HCT116 (cell line): ENCODE measurements at regions not wholly inside any gene's neighbourhood (a gene's known extent, or its start where the extent isn't known, plus 50 kb on each side); places are given as distances from the start of the nearest gene placed in this dataset.

Source experiments
- ATAC-seq: fragments of 200-7000 bp; cut with Tn5 transposase; 2 replicates; pipeline ENCODE4 v1.9.1; 2020; ENCODE audit warnings: mild to moderate bottlenecking, moderate library complexity
- BruUV-seq: library from RNA; stranded (reverse); fragments of 400-500 nt; replicated peaks from 2 replicates; lab custom pipeline; 2021; lab: Mats Ljungman, UMichigan
- CTCF ChIA-PET: fragments of 300-600 bp; sonication (Branson Sonifier 250); formaldehyde crosslinking; loops from one replicate; lab custom pipeline; 2021; ENCODE audit warnings: antibody characterized with exemption; lab: Charles Lee
- POLR2A ChIA-PET: fragments of 300-600, 350-600 bp; sonication (Branson Sonifier 250); formaldehyde crosslinking; loops from one replicate; lab custom pipeline; 2021; ENCODE audit warnings: antibody characterized with exemption; lab: Charles Lee
- RAD21 ChIA-PET, 2 experiments: fragments of 300-600 bp; sonication (Branson Sonifier 250); formaldehyde crosslinking; loops; one replicate each; lab custom pipeline; 2023; ENCODE audit warnings: low total read pairs in 2 of 2; ENCODE audit not compliant: uncharacterized antibody in 2 of 2, unreplicated experiment in 2 of 2, low non-redundant PET in 1 of 2; lab: Charles Lee
- DNase-seq: peaks from one replicate; pipeline ENCODE4 v3.0.0-alpha.2; 2010; ENCODE audit warnings: low read depth, low spot score
- H2AFZ ChIP-seq: fragments of 200-600 bp; shearing (Covaris generic), sonication (generic); 2 replicates; pipeline ENCODE4 v1.6.1; 2017; ENCODE audit warnings: low read depth, mixed run types, mixed read lengths, antibody characterized with exemption, low read length; ENCODE audit not compliant: poor library complexity, severe bottlenecking
- H3K27ac ChIP-seq: 2 replicates; pipeline ENCODE4 v1.5.1; 2012; ENCODE audit warnings: low read depth, low read length
- H3K27me3 ChIP-seq: fragments of 200-600 bp; sonication (generic); 2 replicates; pipeline ENCODE4 v1.6.1; 2016; ENCODE audit warnings: mixed run types, low read length, mixed read lengths; ENCODE audit not compliant: insufficient read depth
- H3K36me3 ChIP-seq, 2 experiments: fragments of 200-500 bp in 1 of 2; fragments of 200-600 bp in 1 of 2; sonication (Bioruptor generic) in 1 of 2; sonication (generic) in 1 of 2; 2 replicates each; pipeline versions ENCODE4 v1.5.1 to v1.6.1; 2014 to 2016; ENCODE audit warnings: low read length in 2 of 2, inconsistent platforms in 1 of 2, mixed read lengths in 1 of 2, mixed run types in 1 of 2; ENCODE audit not compliant: insufficient read depth in 2 of 2, control insufficient read depth in 1 of 2
- H3K4me1 ChIP-seq, 2 experiments: fragments of 200-600 bp in 1 of 2; sonication (generic) in 1 of 2; 2 replicates each; pipeline versions ENCODE4 v1.5.1 to v1.6.1; 2012 to 2017; ENCODE audit warnings: low read length in 2 of 2, inconsistent platforms in 1 of 2, mild to moderate bottlenecking in 1 of 2, mixed read lengths in 1 of 2, mixed run types in 1 of 2, moderate library complexity in 1 of 2; ENCODE audit not compliant: insufficient read depth in 2 of 2, control insufficient read depth in 1 of 2
- H3K4me2 ChIP-seq: fragments of 200-600 bp; sonication (generic); 2 replicates; pipeline ENCODE4 v1.6.1; 2017; ENCODE audit warnings: mixed run types, low read length, mixed read lengths
- H3K4me3 ChIP-seq, 2 experiments: fragments of 200-600 bp in 1 of 2; sonication (generic) in 1 of 2; replicated peaks in 1 of 2; 2 replicates each; pipeline ENCODE4 v1.5.1; 2011 to 2016; ENCODE audit warnings: low read length in 2 of 2, control low read depth in 1 of 2, low read depth in 1 of 2, mild to moderate bottlenecking in 1 of 2, mixed read lengths in 1 of 2, mixed run types in 1 of 2
- H3K79me2 ChIP-seq: fragments of 200-600 bp; sonication (generic); 2 replicates; pipeline ENCODE4 v1.6.1; 2017; ENCODE audit warnings: mild to moderate bottlenecking, mixed run types, low read length, moderate library complexity, mixed read lengths; ENCODE audit not compliant: insufficient read depth
- H3K9ac ChIP-seq: fragments of 200-600 bp; sonication (generic); 2 replicates; pipeline ENCODE4 v1.6.1; 2016; ENCODE audit warnings: low read length, mixed read lengths
- H3K9me2 ChIP-seq: fragments of 200-600 bp; sonication (generic), shearing (Covaris generic); 2 replicates; pipeline ENCODE4 v1.6.1; 2017; ENCODE audit warnings: mixed run types, mild to moderate bottlenecking, moderate library complexity; ENCODE audit not compliant: insufficient read depth
- H3K9me3 ChIP-seq, 2 experiments: fragments of 200-500 bp in 1 of 2; fragments of 200-600 bp in 1 of 2; sonication (Bioruptor generic) in 1 of 2; sonication (generic) in 1 of 2; 2 replicates each; pipeline ENCODE4 v1.6.1; 2014 to 2017; ENCODE audit warnings: low read length in 2 of 2, mixed read lengths in 2 of 2, inconsistent platforms in 1 of 2, low read depth in 1 of 2, mild to moderate bottlenecking in 1 of 2, mixed run types in 1 of 2, moderate library complexity in 1 of 2; ENCODE audit not compliant: control insufficient read depth in 1 of 2, insufficient read depth in 1 of 2
- H4K20me1 ChIP-seq: fragments of 200-600 bp; sonication (generic), shearing (Covaris generic); 2 replicates; pipeline ENCODE4 v1.6.1; 2017; ENCODE audit warnings: mixed run types, mild to moderate bottlenecking, moderate library complexity; ENCODE audit not compliant: insufficient read depth
- CBX3 ChIP-seq: IDR thresholded peaks from 2 replicates; pipeline ENCODE4 v1.6.1; 2012; ENCODE audit warnings: low read depth
- CEBPB ChIP-seq: IDR thresholded peaks from 2 replicates; pipeline ENCODE4 v1.6.1; 2012; ENCODE audit warnings: low read depth
- EGR1 ChIP-seq: IDR thresholded peaks from 2 replicates; pipeline ENCODE4 v1.6.1; 2012; ENCODE audit warnings: low read depth
- ELF1 ChIP-seq: IDR thresholded peaks from 2 replicates; pipeline ENCODE4 v1.6.1; 2012; ENCODE audit warnings: low read depth, borderline replicate concordance
- EZH2 ChIP-seq: fragments of 200-600 bp; sonication (generic); IDR thresholded peaks from 2 replicates; pipeline ENCODE4 v1.6.1; 2017; ENCODE audit warnings: antibody characterized with exemption, mixed run types
- EZH2phosphoT487 ChIP-seq: fragments of 200-600 bp; IDR thresholded peaks from 2 replicates; pipeline ENCODE4 v1.6.1; 2018; ENCODE audit warnings: antibody characterized with exemption, borderline replicate concordance
- FOSL1 ChIP-seq: IDR thresholded peaks from 2 replicates; pipeline ENCODE4 v1.6.1; 2012; ENCODE audit warnings: low read depth
- POLR2A ChIP-seq: IDR thresholded peaks from 2 replicates; pipeline ENCODE4 v1.7.0; 2011; ENCODE audit warnings: borderline replicate concordance; ENCODE audit not compliant: insufficient read depth, insufficient read length; ENCODE audit errors: extremely low read depth
- POLR2AphosphoS5 ChIP-seq: IDR thresholded peaks from 2 replicates; pipeline ENCODE4 v1.6.1; 2011; ENCODE audit warnings: mild to moderate bottlenecking, low read depth, low read length, moderate library complexity
- RAD21 ChIP-seq: IDR thresholded peaks from 2 replicates; pipeline ENCODE4 v1.6.1; 2012; ENCODE audit warnings: low read depth, mild to moderate bottlenecking
- SIN3A ChIP-seq: IDR thresholded peaks from 2 replicates; pipeline ENCODE4 v1.6.1; 2012; ENCODE audit warnings: low read depth
- SP1 ChIP-seq: IDR thresholded peaks from 2 replicates; pipeline ENCODE4 v1.6.1; 2012; ENCODE audit warnings: low read depth
- SRF ChIP-seq: IDR thresholded peaks from 2 replicates; pipeline ENCODE4 v1.6.1; 2012; ENCODE audit warnings: low read depth
- TCF7L2 ChIP-seq: IDR thresholded peaks from 2 replicates; pipeline ENCODE4 v1.7.0; 2011; ENCODE audit warnings: borderline replicate concordance, inconsistent platforms; ENCODE audit not compliant: insufficient read depth, insufficient read length; ENCODE audit errors: extremely low read depth
- ZNF274 ChIP-seq: fragments of 200-500 bp; sonication (Bioruptor generic); IDR thresholded peaks from 2 replicates; pipeline ENCODE4 v1.6.1; 2014; ENCODE audit warnings: mild to moderate bottlenecking, low read depth, low read length, inconsistent platforms
- intact Hi-C: fragments of 100-400 bp; cut with micrococcal nuclease; formaldehyde crosslinking; loops from 2 replicates; pipeline ENCODE4 v1.10.0; 2022
- TF ChIP-seq, protein P1 (sequence below): IDR thresholded peaks from 2 replicates; pipeline ENCODE4 v1.6.1; 2011; ENCODE audit warnings: mild to moderate bottlenecking, low read length, moderate library complexity; ENCODE audit not compliant: insufficient replicate concordance; ENCODE audit errors: extremely low read depth
- TF ChIP-seq, protein P2 (sequence below): IDR thresholded peaks from 2 replicates; pipeline ENCODE4 v1.6.1; 2012
- TF ChIP-seq, protein P3 (sequence below), 3 experiments: fragments of 200-600 bp in 1 of 3; sonication (generic) in 1 of 3; IDR thresholded peaks in 2 of 3; conservative IDR thresholded peaks in 1 of 3; 2 replicates each; pipeline ENCODE4 v1.5.1; 2012 to 2017; ENCODE audit warnings: low read depth in 2 of 3, low read length in 2 of 3, antibody characterized with exemption in 1 of 3, borderline replicate concordance in 1 of 3, control low read depth in 1 of 3, mild to moderate bottlenecking in 1 of 3, mixed read lengths in 1 of 3, mixed run types in 1 of 3, moderate library complexity in 1 of 3; ENCODE audit not compliant: insufficient read depth in 1 of 3

DNA sequence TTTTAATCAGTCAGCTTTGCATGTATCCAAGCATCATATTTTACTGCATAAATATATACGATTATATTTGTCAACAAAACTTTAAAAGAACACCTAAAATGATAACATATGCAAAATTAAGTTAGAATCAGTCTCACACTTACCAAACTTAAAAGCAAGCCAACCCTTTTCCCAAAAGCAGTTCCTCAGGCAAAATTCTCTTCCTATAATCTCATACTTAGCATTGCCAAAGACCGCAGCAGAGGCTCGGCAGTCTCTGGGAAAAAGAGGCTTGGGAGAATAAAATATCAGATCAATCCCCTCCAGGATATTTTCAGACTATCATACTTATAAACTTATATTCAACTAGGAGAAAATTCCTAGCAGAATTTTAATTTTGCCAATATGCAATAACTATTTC is 93.2 kb upstream of the RGS18 start:
- ATAC-seq, result no peak
- no peaks in the 10 kb centered on the region for H3K36me3 ChIP-seq
- H3K4me2 ChIP-seq, result no peak overlapping the region
- no peaks in the 10 kb centered on the region for H3K9me3 ChIP-seq
- H2AFZ ChIP-seq, result no peak overlapping the region
- ChIA-PET CTCF (no interaction called here), POLR2A (interaction anchor here (1.4 kb wide), 1 partner anchor 8 kb away, joined by 3 read pairs; no protein-coding TSS in a partner anchor), RAD21 (no interaction called here)
- H3K9me2 ChIP-seq, result no peaks in the 10 kb centered on the region
- no peak for DNase-seq
- TF ChIP-seq EZH2phosphoT487 (no peak), POLR2AphosphoS5 (no peak), FOSL1 (no peak), POLR2A (no peak), EZH2 (no peak), CBX3 (no peak), RAD21 (no peak), SIN3A (no peak), CEBPB (no peak), SRF (no peak), SP1 (no peak), ZNF274 (no peak), TCF7L2 (no peak), ELF1 (no peak), EGR1 (no peak)
- TF ChIP-seq, protein P1, sequence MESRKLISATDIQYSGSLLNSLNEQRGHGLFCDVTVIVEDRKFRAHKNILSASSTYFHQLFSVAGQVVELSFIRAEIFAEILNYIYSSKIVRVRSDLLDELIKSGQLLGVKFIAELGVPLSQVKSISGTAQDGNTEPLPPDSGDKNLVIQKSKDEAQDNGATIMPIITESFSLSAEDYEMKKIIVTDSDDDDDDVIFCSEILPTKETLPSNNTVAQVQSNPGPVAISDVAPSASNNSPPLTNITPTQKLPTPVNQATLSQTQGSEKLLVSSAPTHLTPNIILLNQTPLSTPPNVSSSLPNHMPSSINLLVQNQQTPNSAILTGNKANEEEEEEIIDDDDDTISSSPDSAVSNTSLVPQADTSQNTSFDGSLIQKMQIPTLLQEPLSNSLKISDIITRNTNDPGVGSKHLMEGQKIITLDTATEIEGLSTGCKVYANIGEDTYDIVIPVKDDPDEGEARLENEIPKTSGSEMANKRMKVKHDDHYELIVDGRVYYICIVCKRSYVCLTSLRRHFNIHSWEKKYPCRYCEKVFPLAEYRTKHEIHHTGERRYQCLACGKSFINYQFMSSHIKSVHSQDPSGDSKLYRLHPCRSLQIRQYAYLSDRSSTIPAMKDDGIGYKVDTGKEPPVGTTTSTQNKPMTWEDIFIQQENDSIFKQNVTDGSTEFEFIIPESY, result no peak
- TF ChIP-seq, protein P2, sequence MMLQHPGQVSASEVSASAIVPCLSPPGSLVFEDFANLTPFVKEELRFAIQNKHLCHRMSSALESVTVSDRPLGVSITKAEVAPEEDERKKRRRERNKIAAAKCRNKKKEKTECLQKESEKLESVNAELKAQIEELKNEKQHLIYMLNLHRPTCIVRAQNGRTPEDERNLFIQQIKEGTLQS, result no peak
- TF ChIP-seq, protein P3, sequence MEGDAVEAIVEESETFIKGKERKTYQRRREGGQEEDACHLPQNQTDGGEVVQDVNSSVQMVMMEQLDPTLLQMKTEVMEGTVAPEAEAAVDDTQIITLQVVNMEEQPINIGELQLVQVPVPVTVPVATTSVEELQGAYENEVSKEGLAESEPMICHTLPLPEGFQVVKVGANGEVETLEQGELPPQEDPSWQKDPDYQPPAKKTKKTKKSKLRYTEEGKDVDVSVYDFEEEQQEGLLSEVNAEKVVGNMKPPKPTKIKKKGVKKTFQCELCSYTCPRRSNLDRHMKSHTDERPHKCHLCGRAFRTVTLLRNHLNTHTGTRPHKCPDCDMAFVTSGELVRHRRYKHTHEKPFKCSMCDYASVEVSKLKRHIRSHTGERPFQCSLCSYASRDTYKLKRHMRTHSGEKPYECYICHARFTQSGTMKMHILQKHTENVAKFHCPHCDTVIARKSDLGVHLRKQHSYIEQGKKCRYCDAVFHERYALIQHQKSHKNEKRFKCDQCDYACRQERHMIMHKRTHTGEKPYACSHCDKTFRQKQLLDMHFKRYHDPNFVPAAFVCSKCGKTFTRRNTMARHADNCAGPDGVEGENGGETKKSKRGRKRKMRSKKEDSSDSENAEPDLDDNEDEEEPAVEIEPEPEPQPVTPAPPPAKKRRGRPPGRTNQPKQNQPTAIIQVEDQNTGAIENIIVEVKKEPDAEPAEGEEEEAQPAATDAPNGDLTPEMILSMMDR (IDR thresholded peaks at IDR 0.05 in 2 of 3, conservative IDR thresholded peaks at IDR 0.05 in 1 of 3; ENCODE audit: borderline replicate concordance in 1 of 3, insufficient read depth in 1 of 3, low read depth in 2 of 3, low read length in 2 of 3), result no peak
- no peaks in the 10 kb centered on the region for H3K27me3 ChIP-seq
- H3K79me2 ChIP-seq, result no peaks in the 10 kb centered on the region
- H3K27ac ChIP-seq, result no peak overlapping the region
- H3K9ac ChIP-seq, result no peak overlapping the region
- intact Hi-C loops, result no loop called here
- no TSS peak for BruUV-seq
- no peak overlapping the region for H3K4me3 ChIP-seq
- H4K20me1 ChIP-seq, result no peaks in the 10 kb centered on the region
- H3K4me1 ChIP-seq, result no peaks in the 10 kb centered on the region
